Fibroblast of lung (primary cell): ENCODE measurements at regions not wholly inside any gene's neighbourhood (a gene's known extent, or its start where the extent isn't known, plus 50 kb on each side); places are given as distances from the start of the nearest gene placed in this dataset.

ENCODE experiments used
- CTCF ChIP-seq, 2 donors: IDR thresholded peaks in 1 of 2; conservative IDR thresholded peaks in 1 of 2; 1 replicate in 1 of 2; 2 replicates in 1 of 2; pipeline ENCODE4 v1.5.1; 2011 to 2012; ENCODE audit warnings: low read length in 2 of 2, control low read depth in 1 of 2, inconsistent platforms in 1 of 2, low read depth in 1 of 2, mild to moderate bottlenecking in 1 of 2
- EZH2 ChIP-seq: IDR thresholded peaks from 2 replicates; pipeline ENCODE4 v1.5.1; 2012; ENCODE audit warnings: low read length, control low read depth, mild to moderate bottlenecking; ENCODE audit errors: missing control alignments

GRCh38 chr3:34247401-34247800 is 449.0 kb downstream of the PDCD6IP start:
- TF ChIP-seq CTCF (conservative IDR thresholded peaks at IDR 0.05 in 1 of 2, IDR thresholded peaks at IDR 0.05 in 1 of 2; ENCODE audit: low read depth in 1 of 2, low read length in 2 of 2): no peak
- TF ChIP-seq EZH2: no peak
